DMS153 (cell line): ENCODE measurements at regions not wholly inside any gene's neighbourhood (a gene's known extent, or its start where the extent isn't known, plus 50 kb on each side); places are given as distances from the start of the nearest gene placed in this dataset.

Experiments
- DNase-seq: peaks from one replicate; lab custom pipeline; 2025; lab: John Stamatoyannopoulos, UW

DNA sequence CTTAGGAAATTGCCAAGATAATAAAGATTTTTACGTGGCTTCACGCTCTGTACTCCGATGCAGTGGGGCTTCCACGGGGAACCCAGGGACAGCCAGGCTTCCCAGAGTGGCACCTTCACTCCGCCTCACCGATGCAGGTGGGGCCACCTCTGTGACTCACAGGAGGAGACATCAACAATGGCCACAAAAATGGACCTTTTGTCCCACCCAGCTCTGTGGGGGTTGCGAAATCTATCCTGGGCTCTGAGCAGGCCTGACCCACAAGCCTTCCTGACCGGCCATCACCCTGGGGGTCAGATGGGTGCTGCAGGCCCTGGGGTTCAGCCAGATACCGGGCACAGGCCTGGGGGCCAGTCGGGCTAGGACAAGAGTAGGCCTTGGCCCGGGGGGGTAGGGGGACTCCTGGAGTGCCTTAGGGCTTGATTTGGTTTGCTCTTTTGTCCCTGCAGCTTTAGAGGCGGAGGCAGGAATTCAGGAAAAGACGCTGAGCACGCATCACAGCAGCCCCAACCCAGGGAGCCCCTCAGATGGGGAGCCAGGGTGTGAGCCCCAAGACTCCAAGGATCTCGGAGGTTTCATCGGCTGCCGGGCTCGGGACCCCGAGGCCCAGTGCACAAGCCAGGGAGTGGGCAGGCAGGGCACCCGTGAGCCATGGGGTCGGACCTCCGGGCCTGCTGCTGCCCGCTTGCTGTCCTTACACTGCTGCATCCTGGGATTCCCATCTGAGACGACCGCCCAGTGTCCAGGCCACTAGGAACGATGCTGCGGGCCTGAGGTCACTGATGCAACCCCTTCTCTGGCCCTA, 136.5 kb upstream of the NKX1-1 start:
- no peak for DNase-seq

DNA sequence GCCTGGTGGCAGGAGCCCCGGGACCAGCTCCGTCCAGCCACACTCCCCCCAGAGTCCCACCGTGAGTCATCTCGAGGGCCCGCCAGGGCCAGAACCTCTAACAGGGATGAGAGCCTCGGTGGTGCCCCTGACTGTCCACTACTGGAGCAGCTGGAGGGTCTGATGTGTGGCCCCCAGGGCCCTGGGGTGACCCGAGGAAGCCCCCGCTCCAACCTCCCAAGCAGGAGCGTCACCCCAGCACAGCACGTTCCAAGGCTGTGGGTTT, 135.9 kb upstream of the NKX1-1 start:
- DNase-seq: no peak

DNA sequence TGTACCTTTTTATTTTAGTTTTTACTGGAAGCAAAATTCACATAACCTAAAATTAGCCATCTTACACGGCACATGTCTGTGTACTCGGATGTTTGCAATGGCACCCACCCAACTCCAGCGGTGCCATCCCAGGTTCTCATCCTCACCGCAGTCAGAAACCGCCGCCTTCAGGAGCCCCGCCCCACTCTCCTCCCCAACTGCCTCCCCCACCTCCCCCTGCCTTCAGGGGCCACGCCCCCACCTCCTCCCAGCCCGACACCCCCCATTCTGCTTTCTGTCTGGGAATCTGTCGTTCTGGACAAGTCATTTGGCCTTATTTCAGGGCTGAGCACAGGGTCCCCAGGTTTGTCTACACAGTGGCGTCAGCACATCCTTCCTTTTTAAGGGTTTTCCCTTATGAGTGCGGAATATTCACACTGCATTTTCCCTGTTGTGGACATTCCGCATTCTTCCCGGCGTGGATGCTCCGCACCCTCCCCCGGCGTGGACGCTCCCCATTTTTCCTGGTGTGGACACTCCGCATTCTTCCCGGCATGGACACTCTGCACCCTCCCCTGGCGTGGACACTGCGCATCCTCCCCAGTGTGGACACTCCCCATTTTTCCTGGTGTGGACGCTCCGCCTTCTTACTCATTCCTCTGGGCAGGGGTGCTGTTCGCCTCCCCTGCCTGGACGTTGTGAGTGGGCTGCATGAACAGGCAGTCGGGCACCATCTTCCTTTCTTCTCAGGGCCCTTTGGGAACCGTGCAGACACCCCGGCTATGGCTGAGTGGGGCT, 135.4 kb upstream of the NKX1-1 start:
- no peak for DNase-seq

DNA sequence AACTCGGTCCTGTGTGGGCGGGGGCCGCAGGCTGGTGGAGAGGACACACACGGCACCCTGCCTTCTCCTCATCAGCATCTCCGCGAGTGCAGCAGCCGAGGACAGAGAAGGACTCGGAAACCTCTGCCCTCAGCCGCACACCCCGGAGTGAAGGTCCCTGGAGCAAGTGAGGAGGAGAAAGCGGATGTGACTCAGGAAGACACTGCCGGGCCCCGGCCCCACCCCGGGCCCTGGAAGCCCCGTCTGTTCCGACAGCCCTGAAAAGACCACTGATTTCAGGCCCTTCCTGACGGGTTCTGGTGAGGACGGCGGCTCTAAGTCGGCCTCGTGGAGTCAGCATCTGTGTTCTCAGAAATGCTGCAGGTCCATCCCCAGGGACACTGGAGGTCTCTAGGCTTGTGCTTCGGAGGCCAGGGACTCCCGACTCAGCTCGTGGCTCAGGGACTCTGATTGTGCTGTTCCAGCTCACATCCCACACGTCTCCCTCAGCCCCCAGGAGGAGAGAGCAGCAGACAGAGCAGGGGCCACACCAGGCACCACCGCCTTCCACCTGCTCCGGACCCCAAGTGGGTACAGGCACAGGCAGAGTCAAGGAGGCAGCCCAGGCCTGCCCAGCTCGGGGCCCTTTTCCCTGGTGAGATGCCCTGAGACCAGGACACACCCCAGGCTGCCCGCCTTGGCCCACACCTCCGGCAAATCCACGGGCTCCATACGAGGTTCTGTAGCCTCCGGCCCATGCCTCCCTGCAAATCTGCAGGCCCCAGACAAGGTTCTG, 134.5 kb upstream of the NKX1-1 start:
- no peak for DNase-seq

DNA sequence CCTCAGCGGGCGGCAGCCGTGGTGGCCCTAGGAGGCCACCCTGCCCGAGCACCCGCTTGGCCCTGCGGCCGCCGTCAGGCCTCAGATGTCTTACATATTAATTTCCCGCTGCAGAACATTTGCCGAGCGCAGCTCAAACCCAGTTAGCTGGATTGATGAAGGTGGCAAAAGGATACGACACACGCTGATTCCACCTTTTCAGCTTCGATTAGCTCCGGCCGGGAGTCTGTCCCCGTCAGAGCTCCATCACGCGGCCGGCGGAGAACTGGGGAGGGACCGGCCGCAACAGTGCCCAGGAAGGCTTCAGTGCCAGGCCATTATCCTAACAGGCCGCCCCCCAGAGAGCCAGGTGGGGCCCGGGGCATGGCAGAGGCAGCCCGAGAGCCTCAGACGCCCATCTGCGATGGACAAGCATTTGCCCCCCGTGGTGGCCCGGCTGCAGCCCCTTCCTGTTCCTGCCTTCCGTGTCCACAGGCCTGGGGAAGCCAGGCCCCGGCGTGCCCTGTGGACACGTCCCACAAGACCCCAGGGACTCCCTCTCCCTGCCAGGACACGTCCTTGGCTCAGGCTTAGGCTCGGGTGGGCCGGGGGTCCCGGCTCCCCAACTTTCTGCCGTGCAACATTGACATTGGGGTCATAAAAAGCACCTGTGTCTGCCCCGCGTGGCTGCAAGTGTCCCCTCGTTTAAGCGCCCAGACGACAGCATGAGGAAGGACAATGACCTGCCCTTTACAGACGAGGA, 133.8 kb upstream of the NKX1-1 start:
- DNase-seq: no peak

DNA sequence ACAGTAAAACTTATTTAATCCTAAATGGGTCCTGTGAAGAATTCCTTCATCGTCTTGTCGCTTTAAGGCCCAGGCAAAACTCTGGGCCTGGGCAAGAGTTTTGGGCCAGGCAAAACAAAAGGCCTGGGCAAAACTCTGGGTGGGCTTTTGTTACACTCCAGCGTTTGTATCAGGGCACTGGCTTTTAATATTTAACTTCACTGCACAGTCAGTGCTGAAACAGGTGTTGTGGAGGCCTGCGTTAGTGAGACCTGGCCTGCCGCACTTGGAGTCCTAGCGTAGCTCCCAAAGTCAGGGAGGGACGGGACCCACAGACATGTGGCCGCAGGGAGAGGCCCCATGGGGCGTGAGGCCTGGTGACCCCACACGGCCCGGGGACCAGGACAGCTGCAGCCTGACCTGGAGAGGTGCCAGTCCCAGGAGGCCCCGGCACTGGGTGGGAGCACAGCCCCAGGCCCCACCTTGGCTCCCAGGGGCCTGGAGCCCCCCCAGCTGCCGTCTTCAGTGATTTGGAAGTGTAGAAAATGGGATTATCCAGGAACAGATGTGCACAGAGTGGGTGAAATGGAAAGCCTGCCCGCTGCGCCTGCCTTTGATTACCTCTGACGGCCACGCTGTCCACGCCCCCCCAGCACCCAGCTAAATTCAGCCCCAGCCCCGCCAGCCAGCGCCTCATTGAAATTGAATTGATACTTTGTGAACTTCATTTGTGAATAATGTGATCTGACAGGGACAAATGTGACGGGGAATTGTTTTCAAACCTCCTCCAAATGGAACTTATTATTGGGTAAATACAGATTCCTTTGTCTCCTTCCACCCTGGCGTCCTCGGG, 132.9 kb upstream of the NKX1-1 start:
- no peak for DNase-seq

DNA sequence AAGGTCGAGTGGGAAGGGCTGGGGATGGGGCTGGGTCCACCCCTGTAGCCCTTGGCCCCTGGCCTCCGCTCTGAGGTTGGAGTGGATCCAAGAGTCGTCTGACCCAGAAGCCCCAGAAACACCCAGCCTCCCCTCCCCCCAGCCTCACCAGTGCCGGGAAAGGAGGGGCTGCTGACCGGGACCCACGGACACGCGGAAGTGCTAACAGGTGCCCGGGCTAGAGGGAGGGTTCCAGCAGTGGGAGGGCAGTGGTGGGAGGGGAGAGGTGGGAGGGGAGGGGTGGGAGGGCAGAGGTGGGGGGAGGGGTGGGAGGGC, 131.8 kb upstream of the NKX1-1 start:
- DNase-seq: no peak

DNA sequence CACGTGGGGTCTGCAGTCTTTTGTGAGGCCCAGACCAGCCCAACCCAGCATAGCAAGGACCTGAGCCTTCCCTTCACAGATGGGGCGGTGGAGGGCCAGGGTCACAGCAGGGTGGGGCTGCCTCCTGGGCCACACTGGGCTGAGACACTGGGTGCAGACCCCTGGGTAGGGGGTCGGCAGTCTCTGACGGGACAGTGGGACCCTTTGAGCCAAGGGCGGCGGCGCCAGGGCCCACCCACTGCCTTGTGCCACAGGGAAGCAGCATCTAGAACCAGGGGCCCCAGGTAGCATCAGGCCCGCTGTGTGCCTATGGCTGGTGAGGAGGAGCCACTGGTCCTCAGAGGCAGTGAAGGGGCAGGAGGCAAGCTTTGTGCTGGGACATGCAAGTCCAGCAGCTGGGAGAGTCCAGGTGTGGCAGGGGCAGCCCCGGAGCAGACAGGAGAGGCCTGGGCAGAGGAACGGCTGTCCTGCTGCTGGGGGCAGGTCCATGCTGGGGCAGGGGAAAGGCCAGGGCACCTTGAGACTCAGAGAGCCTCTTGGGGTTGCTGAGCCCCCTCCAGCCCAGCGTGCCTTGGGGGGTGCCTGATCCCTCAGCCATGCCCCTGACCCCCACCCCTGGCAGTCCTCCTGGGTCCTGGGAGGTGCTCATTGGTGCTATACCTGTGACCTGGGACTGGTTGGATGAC, 131.3 kb upstream of the NKX1-1 start:
- no peak for DNase-seq

DNA sequence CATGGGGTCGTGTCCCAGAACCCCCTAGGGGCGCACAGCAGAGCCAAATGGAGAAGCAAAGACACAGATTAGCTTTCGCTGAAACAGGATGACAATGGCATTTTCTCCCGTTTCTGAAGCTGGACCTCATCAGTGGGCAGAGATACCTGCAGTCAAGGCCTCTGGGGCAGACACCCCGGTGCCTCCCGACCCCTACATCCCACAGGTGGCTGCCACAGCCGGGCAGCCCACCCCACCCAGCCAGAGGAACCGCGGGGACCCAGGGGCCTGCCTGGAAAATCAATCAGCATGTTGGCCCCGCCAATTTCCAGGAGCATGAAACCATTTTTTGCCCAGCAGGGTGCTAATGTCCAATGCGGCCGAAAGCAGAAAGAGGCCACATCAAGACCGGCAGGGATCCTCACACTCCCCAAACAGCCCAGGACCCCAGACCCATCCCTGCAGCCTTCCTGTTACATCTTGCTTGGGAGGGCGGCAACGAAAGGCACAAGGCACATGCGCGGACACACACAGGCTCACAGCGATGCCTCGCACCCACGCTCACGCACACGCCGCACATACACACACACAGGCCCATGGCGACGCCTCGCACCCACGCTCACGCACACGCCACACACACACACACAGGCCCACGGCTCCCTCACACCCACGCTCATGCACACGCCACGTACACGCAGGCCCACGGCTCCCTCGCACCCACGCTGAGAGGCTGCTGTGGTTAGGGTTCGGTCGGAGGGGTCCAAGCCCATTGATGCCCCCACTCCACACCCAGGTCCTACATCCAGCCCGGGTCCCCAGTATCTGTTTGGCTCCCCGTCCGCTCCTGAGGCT, 130.6 kb upstream of the NKX1-1 start:
- DNase-seq: no peak

DNA sequence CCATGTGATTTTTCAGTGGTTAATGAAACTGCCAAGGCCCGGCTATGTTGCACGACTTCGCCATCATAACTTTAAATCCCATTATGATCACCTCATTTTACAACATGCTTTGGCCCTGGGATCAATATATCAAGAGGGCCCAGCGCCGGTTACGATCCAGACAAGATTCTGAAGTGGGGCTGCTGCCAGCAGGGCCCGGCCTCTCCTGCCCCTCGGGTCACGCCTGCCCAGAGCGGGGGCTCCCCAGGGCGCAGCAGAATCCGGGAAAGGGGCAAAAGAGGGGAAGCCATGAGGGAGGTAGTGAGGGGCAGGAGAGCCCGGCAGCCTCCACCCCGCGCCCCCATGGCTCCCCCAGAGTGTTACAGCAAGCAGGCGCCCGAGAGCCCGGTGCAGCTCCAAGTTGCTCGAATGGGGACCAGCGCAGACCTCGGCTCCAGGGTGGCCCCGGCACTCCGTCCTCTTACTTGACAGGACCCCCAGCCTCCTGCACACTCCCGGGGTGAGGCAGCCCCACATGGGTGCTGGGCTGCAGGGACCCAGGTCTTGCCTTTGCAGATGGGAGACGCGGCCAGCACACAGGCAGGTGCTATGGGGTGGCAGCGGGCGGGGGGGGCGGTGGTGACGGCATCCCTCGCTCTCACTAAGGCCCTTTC, 129.8 kb upstream of the NKX1-1 start:
- DNase-seq: no peak

DNA sequence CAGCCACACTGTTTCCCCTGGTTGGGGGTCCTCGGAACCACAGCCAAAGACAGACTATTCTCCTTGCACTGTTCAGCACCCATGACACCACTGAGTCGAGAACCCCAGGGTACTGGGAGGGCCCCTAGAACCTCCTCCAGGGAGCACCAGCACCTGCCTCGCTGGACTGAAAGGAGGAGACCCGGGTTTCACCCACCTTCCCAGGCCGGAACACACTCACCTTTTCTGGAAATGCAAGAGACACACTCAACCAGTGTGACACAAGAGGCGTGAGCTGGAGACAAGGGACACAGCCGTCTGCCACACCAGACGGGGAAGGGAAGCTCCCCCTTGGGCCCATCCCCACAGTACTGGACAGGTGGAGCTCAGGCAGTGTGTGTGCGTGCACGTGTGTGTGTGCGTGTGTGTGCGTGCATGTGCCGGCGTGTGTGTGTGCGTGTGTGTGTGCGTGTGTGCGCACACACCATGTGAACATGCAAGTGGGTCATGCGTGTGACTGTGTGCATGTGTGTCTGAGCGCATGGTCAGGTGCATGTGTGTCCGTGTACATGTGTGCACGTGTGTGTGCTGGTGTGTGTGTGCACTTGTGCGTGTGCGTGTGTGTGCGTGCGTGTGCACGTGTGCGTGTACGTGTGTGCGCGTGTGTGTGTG, 128.8 kb upstream of the NKX1-1 start:
- DNase-seq: no peak

DNA sequence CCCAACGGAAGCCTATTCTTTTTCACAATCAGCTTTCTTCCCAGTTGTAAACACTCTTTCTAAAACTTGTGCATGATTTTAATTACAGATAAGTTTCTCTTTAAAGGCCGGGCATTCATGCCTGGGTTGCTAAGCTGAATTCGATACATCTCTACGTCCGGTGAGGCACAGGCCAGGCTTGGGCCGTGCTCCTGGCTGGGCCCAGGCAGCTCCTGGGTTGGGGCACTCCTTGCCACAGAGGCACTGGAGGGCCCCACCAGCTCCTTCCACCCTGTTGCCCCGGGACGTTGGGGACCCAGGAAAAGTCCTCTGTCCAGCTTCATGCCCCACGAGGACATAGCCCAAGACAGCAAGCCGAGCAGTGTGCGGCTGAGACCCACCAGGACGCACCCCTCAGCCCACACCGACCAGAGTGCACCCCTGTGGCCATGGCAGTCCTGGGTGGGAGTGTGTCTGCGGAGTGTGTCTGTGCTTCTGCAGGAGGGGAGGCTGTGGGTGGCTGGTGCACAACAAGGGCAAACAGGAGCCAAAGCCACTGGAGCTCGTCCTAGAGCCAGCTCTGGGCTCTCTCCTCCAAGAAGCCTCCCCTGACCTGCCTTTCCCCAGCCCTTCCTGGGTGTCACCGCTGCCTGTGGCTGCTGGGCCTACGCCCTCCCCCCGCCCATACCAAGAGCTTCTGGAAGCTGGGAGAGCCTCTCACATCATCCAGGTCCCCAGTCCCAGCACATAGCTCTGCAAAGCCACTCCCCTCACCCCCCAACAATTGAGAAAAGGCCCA, 128.0 kb upstream of the NKX1-1 start:
- DNase-seq: no peak

DNA sequence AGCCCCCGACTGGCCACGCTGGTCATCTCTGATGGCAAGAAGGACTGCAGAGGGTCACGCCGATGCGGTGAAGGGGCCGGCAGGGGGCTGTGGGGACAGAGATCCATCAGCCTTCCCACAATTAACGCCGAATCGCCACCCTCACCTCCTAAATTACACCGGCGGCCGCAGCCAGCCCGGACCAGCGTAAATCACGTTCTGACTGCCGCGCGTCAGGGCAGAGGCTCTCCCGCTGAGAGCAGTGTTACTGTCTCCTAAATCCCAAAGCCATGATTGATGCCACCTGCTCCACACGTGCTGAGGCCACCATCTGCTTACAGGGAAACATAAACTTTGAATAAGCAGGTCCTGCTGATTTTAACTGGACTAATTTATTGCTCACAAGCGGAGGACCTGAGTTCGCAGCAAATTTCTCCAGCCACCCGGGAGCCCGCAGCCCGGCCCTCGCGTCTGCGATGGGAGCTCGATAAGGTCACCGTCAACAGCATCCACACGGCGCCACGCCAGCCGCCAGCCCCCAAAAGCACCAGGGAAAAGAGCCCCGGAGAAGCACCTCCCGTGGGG, 127.3 kb upstream of the NKX1-1 start:
- no peak for DNase-seq

DNA sequence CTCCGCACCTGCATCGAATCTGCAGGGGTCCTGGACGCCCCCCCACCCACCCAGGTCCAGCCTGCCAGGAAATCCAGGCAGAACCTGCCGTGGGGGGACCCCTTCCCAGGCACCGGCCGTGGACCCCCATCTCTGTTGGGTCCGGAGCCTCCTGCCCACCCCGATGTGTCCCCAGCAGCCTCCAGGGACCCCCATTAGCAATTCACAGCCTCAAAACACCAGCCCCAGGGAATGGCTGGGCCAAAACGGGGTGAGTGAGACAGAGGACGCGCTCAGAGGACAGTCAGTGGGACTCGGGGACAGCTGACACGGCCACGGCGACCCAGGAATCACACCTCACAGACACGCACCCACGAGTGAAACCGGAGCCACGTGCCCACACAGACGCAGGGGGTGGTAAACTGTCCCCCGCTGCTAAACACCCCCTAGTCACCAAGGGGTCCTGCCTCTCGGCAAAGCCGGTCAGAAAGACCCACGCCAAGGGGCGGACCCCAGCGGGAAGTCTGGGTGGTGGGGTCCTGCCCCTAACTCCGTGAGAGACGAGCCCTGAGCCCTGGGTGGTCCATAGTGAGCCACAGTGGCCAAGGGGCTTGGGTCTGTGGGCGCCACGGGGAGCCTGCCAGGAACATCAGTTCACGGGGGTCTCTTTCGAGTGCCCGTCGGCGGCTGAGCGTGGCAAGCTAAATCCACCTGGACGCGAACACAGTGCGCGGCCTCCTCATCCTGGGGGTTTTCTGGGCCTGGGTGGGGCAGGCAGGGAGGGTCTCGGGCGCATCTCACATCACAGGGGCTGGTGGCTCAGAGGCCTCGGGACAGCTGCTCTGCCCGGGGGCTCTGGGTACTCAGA, 126.5 kb upstream of the NKX1-1 start:
- DNase-seq: no peak

DNA sequence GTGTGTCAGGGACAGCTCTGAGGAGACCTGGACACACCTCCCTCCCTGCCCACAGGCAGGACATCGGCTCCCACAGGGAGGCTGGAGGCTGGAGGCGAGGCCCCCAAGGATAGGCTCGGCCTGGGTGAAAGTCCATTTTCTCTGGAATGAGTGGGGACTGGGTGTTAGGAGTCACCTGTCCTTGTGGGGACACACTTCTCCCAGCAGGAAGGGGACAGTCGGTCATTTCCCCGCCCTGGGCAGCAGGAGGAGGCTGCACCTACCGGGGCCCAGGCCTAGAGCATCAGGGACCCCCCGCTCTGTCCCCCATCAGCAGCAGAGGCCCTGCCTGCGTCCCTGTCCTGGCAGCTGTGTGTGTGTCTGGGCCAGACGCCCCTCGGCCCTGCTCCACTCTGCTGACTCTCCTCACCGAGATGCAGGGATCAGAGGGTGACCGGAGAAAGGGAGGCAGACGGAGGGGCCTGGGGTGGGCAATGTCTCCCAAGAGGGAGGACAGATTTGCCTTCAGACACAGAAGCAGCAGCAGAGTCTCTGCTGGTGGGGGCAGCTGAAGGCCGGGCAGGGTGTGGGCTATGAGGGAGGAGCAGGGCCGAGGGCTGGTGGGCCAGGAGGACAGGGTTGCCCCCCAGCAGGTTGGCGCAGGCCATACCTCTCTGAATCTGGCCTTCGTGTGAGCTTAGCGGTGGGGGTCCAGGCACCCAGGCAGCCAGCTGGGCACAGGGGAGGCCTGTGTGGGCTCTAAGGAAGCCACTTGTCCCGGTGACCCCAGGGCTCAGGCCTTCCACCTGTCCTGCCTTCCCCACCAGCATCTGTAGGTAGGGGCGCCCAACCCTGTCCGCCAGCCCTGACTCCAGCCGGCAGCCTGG, 125.7 kb upstream of the NKX1-1 start:
- no peak for DNase-seq

DNA sequence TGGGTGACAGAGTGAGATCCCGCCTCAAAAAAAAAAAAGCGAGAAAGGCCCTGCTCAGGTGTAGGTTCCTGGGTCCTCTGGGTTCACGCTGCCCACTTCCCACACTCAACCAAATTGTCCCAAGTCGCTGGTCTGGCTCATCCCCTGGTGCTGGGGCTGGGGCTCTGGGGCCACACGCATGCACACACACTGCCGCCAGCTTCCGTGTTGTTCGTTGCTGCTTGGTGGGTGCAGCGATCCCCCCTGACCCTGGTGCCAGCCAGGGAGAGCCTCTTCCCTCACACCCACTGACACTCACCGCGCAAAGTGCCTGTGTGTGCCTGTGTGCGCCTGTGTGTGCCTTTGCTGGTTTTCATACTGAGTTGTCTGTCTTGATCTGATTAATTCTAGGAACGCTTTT, 124.1 kb upstream of the NKX1-1 start:
- DNase-seq: no peak
